Breast epithelium (tissue), 3 donors: ENCODE measurements at regions not wholly inside any gene's neighbourhood (a gene's known extent, or its start where the extent isn't known, plus 50 kb on each side); places are given as distances from the start of the nearest gene placed in this dataset.

Experiments
- POLR2A ChIP-seq: fragments of 450-650 bp; IDR thresholded peaks from one replicate; pipeline ENCODE4 v1.6.1; 2016; ENCODE audit warnings: antibody characterized with exemption, mild to moderate bottlenecking, moderate library complexity
- TF ChIP-seq, protein P1 (sequence below), 3 donors: fragments of 450-650 bp; IDR thresholded peaks; one replicate each; pipeline ENCODE4 v1.5.1; 2016 to 2017; ENCODE audit warnings: antibody characterized with exemption in 3 of 3, mild to moderate bottlenecking in 3 of 3, moderate library complexity in 3 of 3

DNA sequence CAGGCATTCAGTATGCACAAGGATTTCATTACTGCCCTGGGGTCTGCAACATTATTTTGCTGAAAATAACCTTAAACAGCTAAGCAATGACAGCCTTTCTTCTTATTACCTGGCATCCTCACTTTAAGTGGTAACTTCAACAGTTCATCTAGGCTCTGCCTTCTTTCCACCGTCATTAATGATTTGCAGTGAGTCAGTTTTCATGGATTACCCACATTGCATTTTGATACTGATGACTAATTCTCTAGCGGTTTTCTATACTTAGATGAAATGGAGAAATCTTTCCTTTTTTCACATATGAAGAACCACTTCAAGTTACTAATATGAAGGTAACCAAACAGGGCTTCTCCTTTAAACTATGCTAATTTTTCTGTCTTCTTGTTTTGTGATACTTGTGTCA, 226.9 kb upstream of the TMPRSS15 start:
- TF ChIP-seq, protein P1, sequence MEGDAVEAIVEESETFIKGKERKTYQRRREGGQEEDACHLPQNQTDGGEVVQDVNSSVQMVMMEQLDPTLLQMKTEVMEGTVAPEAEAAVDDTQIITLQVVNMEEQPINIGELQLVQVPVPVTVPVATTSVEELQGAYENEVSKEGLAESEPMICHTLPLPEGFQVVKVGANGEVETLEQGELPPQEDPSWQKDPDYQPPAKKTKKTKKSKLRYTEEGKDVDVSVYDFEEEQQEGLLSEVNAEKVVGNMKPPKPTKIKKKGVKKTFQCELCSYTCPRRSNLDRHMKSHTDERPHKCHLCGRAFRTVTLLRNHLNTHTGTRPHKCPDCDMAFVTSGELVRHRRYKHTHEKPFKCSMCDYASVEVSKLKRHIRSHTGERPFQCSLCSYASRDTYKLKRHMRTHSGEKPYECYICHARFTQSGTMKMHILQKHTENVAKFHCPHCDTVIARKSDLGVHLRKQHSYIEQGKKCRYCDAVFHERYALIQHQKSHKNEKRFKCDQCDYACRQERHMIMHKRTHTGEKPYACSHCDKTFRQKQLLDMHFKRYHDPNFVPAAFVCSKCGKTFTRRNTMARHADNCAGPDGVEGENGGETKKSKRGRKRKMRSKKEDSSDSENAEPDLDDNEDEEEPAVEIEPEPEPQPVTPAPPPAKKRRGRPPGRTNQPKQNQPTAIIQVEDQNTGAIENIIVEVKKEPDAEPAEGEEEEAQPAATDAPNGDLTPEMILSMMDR (IDR thresholded peaks at IDR 0.05): no peak
- no peak for TF ChIP-seq POLR2A
